Activated CD8-positive, alpha-beta T cell treated with anti-CD3 and anti-CD28 coated beads for 36 hours (primary cell): ENCODE measurements at regions not wholly inside any gene's neighbourhood (a gene's known extent, or its start where the extent isn't known, plus 50 kb on each side); places are given as distances from the start of the nearest gene placed in this dataset.

ENCODE experiments used
- ATAC-seq: fragments of 200-7000 bp; cut with Tn5 transposase; one replicate; pipeline ENCODE4 v1.10.0; 2021; ENCODE audit warnings: mild to moderate bottlenecking, moderate library complexity
- CTCF ChIA-PET: fragments of 350-600 bp; sonication (Branson Sonifier 250); formaldehyde crosslinking; loops from one replicate; lab custom pipeline; 2021; ENCODE audit warnings: antibody characterized with exemption; lab: Charles Lee
- POLR2A ChIA-PET: fragments of 350-600 bp; sonication (Branson Sonifier 250); formaldehyde crosslinking; loops from one replicate; lab custom pipeline; 2021; ENCODE audit warnings: antibody characterized with exemption; lab: Charles Lee
- DNase-seq: peaks from one replicate; pipeline ENCODE4 v3.0.0-alpha.2; 2020
- H3K27ac Mint-ChIP-seq: one replicate; pipeline ENCODE4 v1.8.0; 2021; ENCODE audit warnings: mild to moderate bottlenecking, mixed read lengths
- H3K27me3 Mint-ChIP-seq: one replicate; pipeline ENCODE4 v1.8.0; 2021; ENCODE audit warnings: mixed read lengths
- H3K36me3 Mint-ChIP-seq: one replicate; pipeline ENCODE4 v1.8.0; 2021; ENCODE audit warnings: low read depth, mixed read lengths
- H3K4me1 Mint-ChIP-seq: one replicate; pipeline ENCODE4 v1.8.0; 2021; ENCODE audit warnings: low read depth, mixed read lengths
- H3K4me3 Mint-ChIP-seq: one replicate; pipeline ENCODE4 v1.8.0; 2021; ENCODE audit warnings: mild to moderate bottlenecking, moderate library complexity, mixed read lengths
- H3K9me3 Mint-ChIP-seq: one replicate; pipeline ENCODE4 v1.8.0; 2021; ENCODE audit warnings: mixed read lengths
- CTCF ChIP-seq: fragments of 200-600 bp; IDR thresholded peaks from one replicate; pipeline ENCODE4 v1.8.0; 2022; ENCODE audit warnings: antibody characterized with exemption, mild to moderate bottlenecking
- intact Hi-C: fragments of 100-400 bp; cut with micrococcal nuclease; formaldehyde crosslinking; loops from one replicate; pipeline ENCODE4 v1.10.0; 2022

- no peak for DNase-seq
- H3K4me1 Mint-ChIP-seq, result peaks cover 7% of the 10 kb centered on the region
- POLR2A ChIA-PET, result no interaction called here
- H3K9me3 Mint-ChIP-seq, result peaks cover 2% of the 10 kb centered on the region
- H3K27me3 Mint-ChIP-seq, result no peaks in the 10 kb centered on the region
- ATAC-seq, result no peak
- no peak overlapping the region for H3K27ac Mint-ChIP-seq
- CTCF ChIA-PET, result no interaction called here
- H3K4me3 Mint-ChIP-seq, result no peak overlapping the region
- intact Hi-C loops, result no loop called here
- no peak for TF ChIP-seq CTCF
- peaks cover 2% of the 10 kb centered on the region for H3K36me3 Mint-ChIP-seq
These were observed 179.9 kb upstream of the TBL1XR1 start for GRCh38 chr3:177377166-177377565.

- intact Hi-C loops, result no loop called here
- H3K27ac Mint-ChIP-seq, result no peak overlapping the region
- H3K4me1 Mint-ChIP-seq, result peaks cover 7% of the 10 kb centered on the region
- H3K9me3 Mint-ChIP-seq, result peaks cover 2% of the 10 kb centered on the region
- DNase-seq (no peak), ATAC-seq (no peak)
- CTCF ChIA-PET, result no interaction called here
- peaks cover 2% of the 10 kb centered on the region for H3K36me3 Mint-ChIP-seq
- POLR2A ChIA-PET, result interaction anchor here (1.6 kb wide), 1 partner anchor 17 kb away, joined by 4 read pairs; no protein-coding TSS in a partner anchor
- no peak for TF ChIP-seq CTCF
- H3K4me3 Mint-ChIP-seq, result no peak overlapping the region
- H3K27me3 Mint-ChIP-seq, result no peaks in the 10 kb centered on the region
These were observed 180.9 kb upstream of the TBL1XR1 start for GRCh38 chr3:177378168-177378567.

GRCh38 chr3:177379045-177379444, 181.8 kb upstream of the TBL1XR1 start:
- no peak overlapping the region for H3K27ac Mint-ChIP-seq
- ChIA-PET POLR2A (interaction anchor here (1.0 to 1.6 kb wide), 2 partner anchors 18 to 20 kb away, joined by 4 to 5 read pairs; no protein-coding TSS in a partner anchor), CTCF (no interaction called here)
- H3K4me3 Mint-ChIP-seq, result no peak overlapping the region
- H3K36me3 Mint-ChIP-seq, result peaks cover 2% of the 10 kb centered on the region
- intact Hi-C loops, result no loop called here
- ATAC-seq, result no peak
- H3K9me3 Mint-ChIP-seq, result peaks cover 2% of the 10 kb centered on the region
- no peak for DNase-seq
- peaks cover 7% of the 10 kb centered on the region for H3K4me1 Mint-ChIP-seq
- H3K27me3 Mint-ChIP-seq, result no peaks in the 10 kb centered on the region
- no peak for TF ChIP-seq CTCF

DNA sequence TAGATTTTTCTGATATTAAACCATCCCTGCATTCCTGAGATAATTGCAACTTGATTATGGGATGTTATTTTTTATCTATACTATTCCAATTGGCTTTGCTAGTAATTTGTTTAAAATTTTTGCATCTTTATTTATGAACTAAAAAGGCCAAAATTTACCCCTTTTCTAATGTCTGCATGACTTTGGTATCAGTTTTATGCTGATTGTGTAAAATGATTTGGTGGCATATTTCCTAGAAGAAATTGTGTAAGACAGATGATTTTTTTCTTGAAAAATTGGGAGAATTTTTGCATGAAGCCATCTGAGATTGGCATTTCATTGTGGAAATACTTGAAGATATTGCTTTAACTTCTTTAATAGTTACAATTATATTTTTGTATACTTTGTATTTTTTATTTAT, 183.8 kb upstream of the TBL1XR1 start:
- Mint-ChIP-seq H3K36me3 (peaks cover 2% of the 10 kb centered on the region), H3K4me1 (peaks cover 7% of the 10 kb centered on the region), H3K4me3 (no peak overlapping the region), H3K27me3 (no peaks in the 10 kb centered on the region), H3K27ac (no peak overlapping the region), H3K9me3 (peaks cover 3% of the 10 kb centered on the region)
- intact Hi-C loops, result no loop called here
- ATAC-seq, result no peak
- no peak for TF ChIP-seq CTCF
- ChIA-PET CTCF (no interaction called here), POLR2A (no interaction called here)
- no peak for DNase-seq

DNA sequence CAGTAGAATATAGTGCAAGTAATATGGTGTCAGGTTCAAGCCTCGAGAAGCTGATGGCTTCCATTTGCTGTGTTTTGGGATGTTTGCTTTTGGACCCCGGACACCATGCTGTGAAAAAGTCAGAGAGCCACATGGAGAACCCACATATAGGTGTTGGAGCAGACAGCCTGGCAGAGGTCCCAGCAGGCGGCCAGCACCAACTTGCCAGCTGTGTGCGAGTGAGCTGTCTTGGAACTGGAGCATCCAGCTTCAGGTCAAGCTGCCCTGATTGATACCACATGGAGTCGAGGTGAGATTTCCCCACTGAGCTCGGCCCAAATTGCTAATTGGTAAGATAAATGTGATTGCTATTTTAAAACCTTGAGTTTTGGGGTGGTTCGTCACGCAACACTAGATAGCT, 185.7 kb upstream of the TBL1XR1 start:
- POLR2A ChIA-PET, result no interaction called here
- Mint-ChIP-seq H3K36me3 (peaks cover 4% of the 10 kb centered on the region), H3K4me3 (no peak overlapping the region), H3K9me3 (peaks cover 9% of the 10 kb centered on the region), H3K4me1 (peaks cover 6% of the 10 kb centered on the region), H3K27ac (no peak overlapping the region), H3K27me3 (no peaks in the 10 kb centered on the region)
- TF ChIP-seq CTCF, result no peak
- DNase-seq (no peak), ATAC-seq (no peak)
- CTCF ChIA-PET, result interaction anchor here (1.4 kb wide), 1 partner anchor 12 kb away, joined by 3 read pairs; no protein-coding TSS in a partner anchor
- intact Hi-C loops, result no loop called here
